GM21825 (cell line): ENCODE measurements at regions not wholly inside any gene's neighbourhood (a gene's known extent, or its start where the extent isn't known, plus 50 kb on each side); places are given as distances from the start of the nearest gene placed in this dataset.
"Not testable (repeated sequence)": the region's sequence is repeated elsewhere in the genome, so short reads cannot be mapped to it uniquely, and the experiment has no call there.

Source experiments
- ATAC-seq: cut with Tn5 transposase; IDR thresholded peaks from one replicate; pipeline ENCODE4 v1.9.1; 2021; ENCODE audit warnings: mild to moderate bottlenecking, moderate library complexity; ENCODE audit not compliant: unreplicated experiment

GRCh38 chr2:156254637-156255067 lies 77.9 kb downstream of the NR4A2 start:
- not testable (repeated sequence) for ATAC-seq

DNA sequence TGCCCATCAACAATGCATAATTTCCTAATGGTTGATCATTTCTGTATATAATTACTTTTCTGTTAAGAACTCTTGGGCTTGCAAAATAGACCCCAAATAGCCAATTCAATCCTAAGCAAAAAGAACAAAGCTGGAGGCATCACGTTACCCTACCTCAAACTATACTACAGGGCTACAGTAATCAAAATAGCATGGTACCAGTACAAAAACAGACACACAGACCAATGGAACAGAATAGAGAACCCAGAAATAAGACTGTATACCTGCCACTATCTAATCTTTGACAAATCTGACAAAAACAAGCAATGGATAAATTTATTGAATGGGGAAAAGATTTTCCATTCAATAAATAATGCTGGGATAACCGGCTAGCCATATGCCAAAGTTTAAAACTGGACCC lies 78.8 kb downstream of the NR4A2 start:
- ATAC-seq: no peak

DNA sequence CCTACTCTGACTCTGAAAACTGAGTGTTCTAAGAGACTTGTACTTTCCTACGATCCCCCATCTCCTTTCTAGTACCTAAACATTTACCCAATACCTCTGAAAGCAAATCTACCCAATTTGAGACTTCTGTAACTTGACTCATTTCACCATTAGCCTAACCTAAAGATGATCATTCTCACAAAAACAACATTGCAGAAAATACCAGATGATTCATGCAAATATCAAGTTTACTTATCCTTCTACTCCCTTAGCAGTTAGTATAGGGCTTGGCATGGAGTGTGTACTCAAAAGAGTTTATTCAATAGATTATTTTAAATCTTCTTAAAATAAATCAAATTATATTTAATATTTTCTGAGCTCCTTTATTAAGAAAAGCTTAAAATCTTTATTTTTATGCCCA lies 89.6 kb downstream of the NR4A2 start:
- no peak for ATAC-seq

GRCh38 chr2:156237558-156237957 lies 95.0 kb downstream of the NR4A2 start:
- no peak for ATAC-seq

DNA sequence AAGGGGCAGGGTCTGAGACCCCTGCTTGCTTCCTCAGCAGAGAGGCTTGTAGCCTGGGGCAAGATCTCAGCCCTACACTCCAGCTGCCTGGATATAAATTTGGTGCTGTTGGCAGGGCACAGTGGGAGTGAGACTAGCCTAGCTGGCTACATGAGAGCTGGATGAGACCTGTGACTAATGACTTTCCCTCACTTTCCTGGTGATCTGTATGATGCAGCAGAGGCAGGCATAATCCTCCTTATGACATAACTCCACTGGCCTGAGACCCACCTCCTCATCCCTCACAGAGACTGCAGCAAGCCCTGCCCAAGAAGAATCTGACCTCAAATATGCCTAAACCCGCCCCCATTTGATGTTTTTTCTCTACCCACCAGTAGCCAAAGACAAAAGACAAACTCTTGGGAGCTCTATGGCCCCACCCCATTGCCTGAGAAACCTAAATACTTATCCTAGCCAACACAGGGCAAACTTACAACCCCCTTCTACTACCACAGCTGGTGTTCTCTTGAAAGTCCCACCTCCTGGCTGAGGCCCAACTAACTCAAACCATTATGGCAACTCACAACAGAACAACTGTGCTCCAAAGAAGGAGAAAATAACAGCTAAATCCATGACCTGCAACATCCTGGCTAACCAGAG lies 102.7 kb downstream of the NR4A2 start:
- no peak for ATAC-seq

- ATAC-seq: not testable (repeated sequence)
These were observed 109.2 kb downstream of the NR4A2 start for GRCh38 chr2:156223328-156223727.

DNA sequence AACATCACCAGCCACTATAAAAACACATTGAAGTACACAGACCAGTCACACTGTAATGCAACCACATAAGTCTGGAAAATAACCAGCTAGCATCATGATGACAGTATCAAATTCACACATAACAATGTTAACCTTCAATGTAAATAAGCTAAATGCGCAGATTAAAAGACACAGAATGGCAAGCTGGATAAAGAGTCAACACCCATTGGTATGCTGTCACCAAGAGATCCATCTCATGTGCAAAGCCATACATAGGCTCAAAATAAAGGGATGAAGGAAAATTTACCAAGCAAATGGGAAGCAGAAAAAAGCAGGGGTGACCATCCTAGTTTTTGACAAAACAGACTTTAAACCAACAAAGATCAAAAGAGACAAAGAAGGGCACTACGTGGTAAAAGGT lies 110.8 kb downstream of the NR4A2 start:
- no peak for ATAC-seq

- ATAC-seq: no peak
These were observed 112.9 kb downstream of the NR4A2 start for GRCh38 chr2:156219491-156220100.

DNA sequence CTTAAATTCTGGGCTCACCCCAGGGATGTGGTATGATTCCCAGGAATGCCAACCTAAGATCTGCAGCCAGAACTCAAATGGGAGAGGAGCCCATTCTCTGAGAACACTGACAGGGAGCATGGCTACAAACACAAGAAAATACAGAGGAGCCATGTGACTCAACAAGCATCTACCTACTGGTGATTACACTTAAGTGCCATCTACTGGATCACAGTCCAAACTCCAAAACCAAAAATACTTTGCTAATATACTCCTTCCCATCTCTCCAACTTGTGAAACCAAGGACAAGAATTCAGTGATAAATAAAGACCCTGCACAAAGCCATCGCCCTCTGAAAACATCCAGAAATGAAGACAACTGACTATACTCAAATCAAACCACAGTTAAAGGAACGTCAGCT lies 116.9 kb downstream of the NR4A2 start:
- ATAC-seq: no peak

DNA sequence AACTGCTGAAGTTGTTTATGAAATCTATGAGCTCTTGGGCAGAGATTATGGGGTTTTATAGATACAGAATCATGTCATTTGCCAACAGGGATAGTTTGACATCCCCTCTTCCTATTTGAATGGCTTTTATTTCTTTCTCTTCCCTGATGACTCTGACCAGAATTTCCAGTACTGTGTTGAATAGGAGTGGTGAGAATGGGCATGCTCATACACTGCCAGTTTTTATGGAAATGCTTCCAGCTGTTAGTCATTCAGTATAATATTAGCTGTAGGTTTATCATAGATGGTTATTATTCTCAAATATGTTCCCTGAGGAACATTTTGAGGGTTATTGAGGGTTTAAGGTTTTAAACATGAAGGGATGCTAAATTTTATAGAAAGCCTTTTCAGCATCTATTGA lies 121.2 kb downstream of the NR4A2 start:
- ATAC-seq: no peak

GRCh38 chr2:156206355-156206754 lies 126.2 kb downstream of the NR4A2 start:
- no peak for ATAC-seq

DNA sequence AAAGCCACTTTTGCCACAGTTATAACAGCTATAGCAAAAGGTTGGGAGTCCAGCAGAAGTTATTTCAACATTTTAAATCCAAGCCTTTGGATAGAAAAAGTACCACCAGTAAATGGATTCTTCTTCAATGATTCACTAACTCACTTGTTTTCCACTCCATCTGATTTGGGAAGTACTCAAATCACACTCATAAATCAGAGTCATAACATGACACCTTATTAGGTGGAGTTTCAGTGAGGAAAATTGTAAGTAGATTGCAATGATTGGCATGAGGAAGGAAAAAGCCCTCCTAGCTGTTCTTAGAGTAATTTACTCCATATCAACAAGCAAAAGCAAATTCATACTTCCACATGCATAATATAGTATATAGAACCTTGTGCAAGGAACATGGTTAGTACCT lies 132.9 kb downstream of the NR4A2 start:
- ATAC-seq: no peak

DNA sequence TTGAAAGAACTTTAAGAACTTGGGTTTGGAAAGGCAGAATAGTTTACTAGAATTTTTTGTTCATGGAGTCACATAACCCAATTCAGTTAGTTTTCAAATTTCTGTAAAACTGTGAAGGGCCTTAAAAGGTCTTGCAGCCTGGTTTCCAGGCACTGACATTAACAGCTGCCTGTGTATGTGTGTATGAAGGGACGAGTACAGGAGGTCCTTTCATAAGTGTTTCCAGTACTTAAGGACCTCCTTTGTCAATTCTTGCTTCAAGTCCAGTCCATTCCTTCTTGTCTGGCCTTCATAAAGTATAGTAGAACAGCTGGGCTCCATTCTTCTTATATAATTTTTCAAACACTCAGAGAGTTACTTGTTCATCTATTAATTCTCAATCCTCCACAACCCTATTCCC lies 136.5 kb downstream of the NR4A2 start:
- no peak for ATAC-seq

DNA sequence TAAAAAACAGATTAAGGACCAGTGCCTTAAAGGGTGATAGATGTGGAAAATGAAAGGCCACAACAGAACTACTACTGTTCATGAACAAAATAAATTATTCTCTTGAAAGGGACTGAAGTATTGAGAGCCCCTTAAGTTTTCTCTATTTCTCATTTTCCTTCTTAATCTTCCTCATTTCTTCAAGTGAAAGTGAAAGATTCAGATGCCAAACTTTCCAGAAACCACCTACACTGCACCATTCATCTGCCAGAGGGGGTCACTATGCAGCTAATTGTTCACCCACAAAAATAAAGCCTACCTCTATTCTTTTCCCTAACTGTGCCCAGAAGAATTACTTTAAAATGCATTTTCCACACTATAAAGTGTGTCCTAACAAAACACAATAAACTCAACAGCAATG lies 140.1 kb downstream of the NR4A2 start:
- no peak for ATAC-seq

GRCh38 chr2:156191527-156191926 lies 141.0 kb downstream of the NR4A2 start:
- no peak for ATAC-seq

DNA sequence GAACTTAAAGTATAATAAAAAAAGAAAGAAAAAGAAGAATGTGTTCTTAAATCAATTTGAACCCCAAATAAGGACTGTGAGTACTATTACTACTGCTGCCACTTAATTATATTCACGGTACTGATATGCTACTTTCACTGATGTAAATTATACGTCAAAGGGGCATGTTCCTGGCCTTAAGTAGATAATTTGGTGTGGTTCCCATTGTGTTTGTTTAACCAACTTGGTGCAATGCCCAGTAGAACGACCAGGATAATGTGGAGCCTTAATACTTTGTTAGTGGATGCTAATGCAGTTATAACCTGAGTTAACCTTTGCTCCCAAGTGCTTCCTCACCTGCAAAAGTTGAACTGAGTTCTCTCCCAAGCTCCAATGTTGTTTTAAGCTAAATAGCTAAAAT lies 142.0 kb downstream of the NR4A2 start:
- ATAC-seq: no peak

GRCh38 chr2:156189584-156189983 lies 142.9 kb downstream of the NR4A2 start:
- ATAC-seq: no peak

DNA sequence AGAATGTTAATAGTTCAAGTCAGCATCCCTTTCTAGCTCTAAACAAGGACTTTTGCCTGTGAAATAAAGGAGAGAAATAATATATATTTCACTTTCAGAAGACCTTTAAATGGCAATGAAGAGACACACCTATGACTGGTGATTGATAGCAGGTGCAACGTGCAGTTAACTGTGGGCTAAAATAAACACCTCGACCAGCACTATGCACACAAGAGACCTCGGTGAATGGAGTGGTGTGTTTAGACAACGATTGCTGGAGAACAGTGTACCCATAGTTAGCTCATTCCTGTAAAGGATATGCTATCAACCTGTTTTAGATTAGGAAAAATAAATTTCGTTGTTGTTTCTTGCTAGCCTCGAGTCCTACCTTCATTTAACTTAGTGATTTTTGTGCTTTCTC lies 143.4 kb downstream of the NR4A2 start:
- ATAC-seq: no peak

GRCh38 chr2:156182132-156182531 lies 150.4 kb downstream of the NR4A2 start:
- ATAC-seq: no peak

DNA sequence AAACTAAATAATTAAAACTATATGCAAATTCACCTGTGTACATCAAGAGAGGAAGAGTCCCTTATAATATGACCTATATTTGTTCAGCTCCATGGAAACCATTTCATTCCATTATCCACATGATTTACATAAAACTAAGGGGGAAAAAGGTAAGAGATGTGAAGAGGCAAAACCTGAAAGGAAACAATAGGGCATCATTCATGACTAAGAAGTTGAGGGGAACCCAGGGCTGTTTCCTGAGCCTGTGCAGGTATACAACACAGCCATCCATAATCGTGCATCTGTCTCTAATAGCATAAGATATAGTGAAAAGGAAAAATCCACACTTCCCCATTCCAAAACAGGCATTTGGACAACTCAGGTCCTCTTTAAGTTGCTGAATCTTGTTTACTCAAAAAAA lies 151.3 kb downstream of the NR4A2 start:
- no peak for ATAC-seq

- ATAC-seq: no peak
These were observed 154.9 kb downstream of the NR4A2 start for GRCh38 chr2:156177654-156178053.

- no peak for ATAC-seq
These were observed 156.6 kb downstream of the NR4A2 start for GRCh38 chr2:156175946-156176345.

GRCh38 chr2:156170929-156171328 lies 161.6 kb downstream of the NR4A2 start:
- ATAC-seq: no peak
